ENCODE measurements at regions not wholly inside any gene's neighbourhood (a gene's known extent, or its start where the extent isn't known, plus 50 kb on each side); places are given as distances from the start of the nearest gene placed in this dataset.

DNA sequence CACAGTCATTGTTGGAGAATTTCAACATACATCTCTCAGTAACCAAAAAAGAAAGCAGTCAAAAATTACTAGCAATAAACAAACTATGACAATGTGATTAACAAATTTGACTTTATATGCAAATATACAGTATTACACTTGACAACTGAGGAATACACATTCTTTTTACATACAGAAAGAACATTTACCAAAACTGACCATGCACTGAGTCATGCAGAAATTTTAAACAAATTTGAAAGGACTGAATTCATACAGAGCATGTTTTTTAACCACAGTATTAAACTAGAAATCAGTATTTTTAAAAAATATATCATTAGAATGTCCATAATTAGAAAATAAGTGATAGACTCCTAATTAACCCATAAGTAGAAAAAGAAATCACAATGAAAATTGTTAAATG is 420.1 kb downstream of the TBC1D4 start:
- no peak for DNase-seq (ENCODE audit: extremely low read depth, low read depth, low spot score)

DNA sequence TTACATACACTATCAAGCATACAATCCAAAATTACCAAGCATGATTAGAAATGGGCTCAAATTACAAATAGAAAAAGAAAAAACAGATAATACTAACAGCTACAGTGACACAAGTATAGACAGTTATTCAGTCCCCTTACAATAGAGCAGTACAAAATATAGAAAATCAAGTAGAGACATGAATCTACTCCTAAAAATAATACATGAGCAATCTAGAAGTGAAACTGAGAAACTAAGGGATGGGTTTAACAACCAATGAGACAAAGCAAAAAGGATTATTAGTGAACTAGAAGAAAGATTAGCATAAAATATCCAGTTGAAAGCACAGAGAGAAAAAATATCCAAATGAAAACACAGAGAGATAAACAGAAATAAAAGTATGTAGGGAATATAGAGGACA is 426.7 kb downstream of the TBC1D4 start:
- DNase-seq (ENCODE audit: extremely low read depth, low read depth, low spot score): no peak

DNA sequence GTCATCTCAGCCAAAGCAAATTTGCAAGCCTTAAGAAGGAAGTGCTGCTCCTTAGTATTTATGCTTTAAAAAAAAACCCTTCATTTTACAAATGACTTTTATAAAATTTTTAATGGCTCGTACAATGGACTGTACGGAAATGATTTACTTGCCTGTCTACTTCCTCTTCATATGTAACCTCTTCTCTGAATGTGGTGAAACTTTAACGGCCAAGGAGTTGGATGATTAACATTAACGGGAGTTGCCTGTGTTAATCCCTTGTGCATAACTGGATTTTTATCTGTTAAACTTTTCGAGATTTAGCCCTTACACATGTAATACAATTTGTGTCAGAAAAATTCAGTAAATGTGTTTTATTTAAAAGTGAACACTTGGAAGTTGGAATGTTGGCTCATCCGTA is 429.4 kb downstream of the TBC1D4 start:
- DNase-seq (ENCODE audit: extremely low read depth, low read depth, low spot score): no peak

DNA sequence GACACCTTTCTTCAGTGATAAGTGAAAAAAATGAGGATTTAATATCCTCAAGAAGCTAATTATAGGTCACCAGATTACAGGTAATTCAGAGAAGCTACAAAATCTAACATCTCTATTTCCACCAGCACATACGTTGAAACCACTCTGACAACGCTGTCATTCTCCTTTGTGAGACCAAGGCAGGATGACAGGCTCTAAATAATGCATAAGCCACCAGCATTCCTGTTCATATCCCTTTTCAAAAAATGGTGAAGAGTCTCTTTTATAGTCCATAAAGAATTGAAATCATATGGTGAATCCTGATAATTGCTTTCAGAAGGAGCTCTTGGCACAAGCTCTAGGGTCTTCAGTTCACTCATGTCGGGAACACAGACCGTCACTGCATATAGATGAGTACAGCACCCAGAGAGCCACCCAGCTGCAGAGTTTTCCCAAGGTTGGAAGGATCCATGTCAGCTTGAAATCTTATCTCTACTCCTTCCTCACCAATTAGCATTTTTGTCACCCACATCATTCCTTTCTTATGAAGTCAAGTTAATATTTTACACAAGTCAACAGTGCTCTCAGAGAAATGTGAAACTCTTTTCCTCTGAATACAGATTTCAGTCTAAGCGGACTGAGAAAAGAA is 431.4 kb downstream of the TBC1D4 start:
- DNase-seq (ENCODE audit: extremely low read depth, low read depth, low spot score): no peak

DNA sequence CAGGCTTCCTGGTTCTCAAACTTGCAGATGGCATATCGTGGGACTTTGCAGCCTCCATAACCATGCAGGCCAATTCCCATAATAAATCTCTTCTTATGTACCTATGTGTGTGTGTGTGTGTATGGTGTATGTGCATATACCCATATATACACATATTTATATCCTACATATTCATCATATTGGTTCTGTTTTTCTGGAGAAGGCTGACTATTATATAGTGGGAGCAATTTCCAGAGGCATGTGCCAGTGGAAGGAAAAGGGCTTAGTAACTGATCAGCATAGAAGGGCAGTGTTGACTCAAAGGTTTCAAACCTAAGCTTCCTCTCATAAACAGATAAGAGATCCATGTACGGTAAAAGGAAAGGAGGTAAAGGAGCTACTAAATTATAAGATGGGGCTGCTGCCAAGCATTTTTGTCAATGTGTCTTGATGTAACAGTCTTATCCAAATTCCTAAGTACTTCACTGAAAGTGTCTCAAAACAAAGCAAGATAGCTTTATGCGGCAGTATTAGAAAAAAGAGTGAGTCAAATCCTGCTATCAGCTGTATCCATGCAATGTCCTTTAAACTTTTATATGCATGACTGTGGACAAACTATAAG is 432.1 kb downstream of the TBC1D4 start:
- no peak for DNase-seq (ENCODE audit: extremely low read depth, low read depth, low spot score)

DNA sequence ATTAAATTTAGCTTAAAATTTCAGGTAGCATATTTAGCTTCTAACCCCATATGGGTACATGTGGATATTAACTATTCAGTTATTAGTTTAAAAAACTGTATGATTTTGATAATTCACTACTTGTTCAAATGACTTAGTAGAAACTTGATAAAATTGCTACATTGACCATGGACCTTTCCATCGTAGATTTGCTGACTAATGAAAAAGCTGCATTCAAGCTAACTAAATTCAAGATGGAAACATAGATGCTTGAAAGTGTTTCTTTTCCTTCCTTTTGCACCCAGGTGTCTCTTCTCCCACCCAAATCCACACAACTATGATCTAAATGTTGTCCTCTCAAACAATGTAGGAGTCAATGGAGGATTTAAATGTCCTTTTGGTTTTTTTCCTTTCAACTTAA is 439.2 kb downstream of the TBC1D4 start:
- no peak for DNase-seq (ENCODE audit: extremely low read depth, low read depth, low spot score)

DNA sequence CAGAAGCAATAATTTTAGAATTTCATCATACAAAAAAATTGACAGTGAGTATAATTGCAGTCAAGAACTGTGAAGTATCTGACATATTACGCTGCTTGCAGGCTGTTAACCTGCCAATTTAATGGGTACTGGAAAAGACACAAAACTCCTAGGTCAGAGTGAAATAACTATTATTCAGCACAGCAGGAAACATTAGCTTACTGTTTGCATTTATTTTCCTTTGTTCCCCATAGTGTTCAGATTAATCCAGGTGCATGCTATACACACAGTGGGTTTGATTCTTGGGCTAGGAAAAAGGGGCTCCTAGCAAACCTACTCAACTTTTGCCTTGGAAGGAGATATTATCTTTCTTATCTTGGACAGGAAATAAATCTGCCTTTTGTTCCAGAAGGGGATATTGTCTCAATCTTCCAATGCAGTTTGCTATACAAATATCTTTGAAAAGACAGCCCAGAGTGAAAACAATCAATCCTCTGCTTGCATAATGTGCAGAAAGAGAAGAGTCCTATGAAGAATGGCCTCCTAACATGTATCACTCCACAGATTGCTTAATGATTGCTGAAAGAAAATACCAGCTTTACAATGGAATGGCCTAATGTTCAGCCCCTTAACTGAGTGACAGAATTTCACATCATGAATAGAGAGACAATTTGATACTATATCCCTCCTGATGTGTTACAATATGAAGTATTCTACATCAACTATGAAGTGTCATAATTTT is 443.4 kb downstream of the TBC1D4 start:
- no peak for DNase-seq (ENCODE audit: extremely low read depth, low read depth, low spot score)

DNA sequence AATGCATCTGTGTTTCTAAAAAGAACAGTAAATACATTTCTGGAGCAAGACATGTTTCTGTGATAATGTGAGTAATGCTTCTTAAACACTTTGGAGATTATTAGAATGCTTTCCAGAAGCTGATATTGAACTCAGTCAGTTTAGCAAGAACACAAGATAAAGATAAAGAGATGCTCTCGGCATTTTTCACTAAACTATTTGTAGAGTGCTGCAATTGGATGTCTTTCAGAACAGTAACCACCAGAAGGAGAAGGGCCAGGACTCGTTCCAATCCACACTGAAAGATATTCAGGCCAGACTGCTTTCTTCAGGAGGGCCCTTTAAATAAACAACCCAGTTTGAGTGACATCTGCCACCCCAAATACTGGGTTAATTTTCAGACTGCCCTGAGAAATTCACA is 456.0 kb downstream of the TBC1D4 start:
- no peak for DNase-seq (ENCODE audit: extremely low read depth, low read depth, low spot score)

DNA sequence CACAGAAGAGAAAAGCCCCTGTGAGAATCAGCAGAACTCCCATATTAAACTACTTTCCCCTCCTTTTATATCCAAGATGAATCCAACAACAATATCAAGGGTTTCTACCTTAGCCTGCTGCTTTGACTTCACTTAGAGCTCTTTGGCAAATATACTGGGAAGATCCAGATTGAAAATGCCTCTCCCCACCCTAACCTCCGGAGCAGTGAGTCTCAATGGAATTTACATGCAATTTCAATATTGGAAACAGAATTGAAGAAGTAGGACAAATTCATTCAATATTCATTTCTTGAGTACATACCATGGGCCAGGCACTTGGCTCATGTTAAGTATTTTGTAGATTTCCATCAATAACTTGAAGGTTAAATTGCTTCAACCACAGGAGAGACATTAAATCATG is 457.4 kb downstream of the TBC1D4 start:
- no peak for DNase-seq (ENCODE audit: extremely low read depth, low read depth, low spot score)

DNA sequence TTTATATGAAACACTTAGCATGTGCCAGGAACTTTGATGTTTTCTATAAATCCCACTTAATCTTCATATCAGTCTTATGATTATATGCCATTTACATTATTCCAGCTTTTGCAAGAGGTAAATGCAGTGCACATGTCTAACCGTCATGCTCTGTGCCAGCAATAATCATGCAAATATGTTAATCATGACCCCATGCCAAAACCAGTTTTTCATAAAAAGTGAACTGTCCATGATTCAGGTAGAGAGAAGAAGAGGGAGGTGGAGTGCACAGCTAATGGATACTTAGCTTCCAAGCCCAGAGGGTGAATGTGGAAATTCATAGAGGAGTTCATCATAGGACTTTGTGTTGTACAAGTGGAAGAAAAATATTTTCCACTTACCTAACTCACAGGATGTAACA is 458.4 kb downstream of the TBC1D4 start:
- DNase-seq (ENCODE audit: extremely low read depth, low read depth, low spot score): no peak

DNA sequence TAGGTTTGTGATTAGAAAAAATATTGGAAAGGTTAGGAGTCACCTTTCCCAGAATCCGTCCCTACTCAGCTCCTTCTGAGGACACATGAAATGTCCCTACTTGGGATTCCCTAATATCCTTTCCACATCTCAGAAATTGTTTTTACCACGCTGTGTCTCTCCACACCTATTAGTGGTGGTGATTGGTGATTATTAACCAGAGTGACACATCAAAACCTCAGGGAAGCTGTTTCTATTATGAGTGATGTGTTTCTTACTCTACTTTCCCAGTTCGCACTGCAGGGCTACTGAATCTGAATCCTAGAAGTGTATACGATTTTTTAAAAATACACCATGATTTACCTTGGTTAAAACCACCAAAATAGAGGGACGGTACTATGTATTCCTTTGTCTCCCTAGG is 460.8 kb downstream of the TBC1D4 start:
- no peak for DNase-seq (ENCODE audit: extremely low read depth, low read depth, low spot score)

DNA sequence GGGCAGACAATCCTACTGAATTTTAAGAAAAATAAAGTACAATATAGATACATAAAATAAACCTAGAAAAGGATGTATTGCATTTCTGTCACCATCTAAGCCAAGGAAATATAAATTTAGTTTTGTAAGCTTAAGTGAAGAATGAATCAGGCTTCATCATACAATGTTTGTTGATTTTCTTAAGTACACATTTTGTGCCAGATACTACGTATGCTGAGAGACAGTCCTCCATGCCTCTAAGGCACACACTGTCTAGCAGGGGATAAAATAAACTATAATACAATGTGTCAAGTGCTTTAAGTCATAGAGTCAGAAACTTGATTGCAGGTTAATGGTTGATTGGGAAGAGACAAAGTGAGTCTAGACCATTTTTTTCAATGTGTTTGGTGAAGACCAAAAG is 465.7 kb downstream of the TBC1D4 start:
- no peak for DNase-seq (ENCODE audit: extremely low read depth, low read depth, low spot score)

DNA sequence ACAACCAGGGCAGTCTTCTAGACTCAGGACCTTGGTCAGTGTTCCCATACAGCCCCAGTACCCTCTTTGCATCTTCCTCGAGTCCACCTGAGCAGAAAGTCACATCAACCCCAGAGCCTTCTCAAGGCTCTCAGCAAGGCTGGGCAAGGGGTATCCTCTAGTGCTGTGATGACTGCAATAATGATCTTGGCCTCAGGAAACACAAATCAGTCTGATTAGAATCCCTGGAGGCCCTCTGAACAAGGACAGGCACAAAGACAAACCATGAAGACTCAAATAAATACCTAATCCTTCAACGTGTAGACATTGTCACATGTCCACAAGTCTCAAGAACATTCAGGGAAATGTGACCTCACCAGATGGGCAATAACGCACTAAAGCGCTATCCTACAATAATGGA is 468.2 kb downstream of the TBC1D4 start:
- DNase-seq (ENCODE audit: extremely low read depth, low read depth, low spot score): no peak

DNA sequence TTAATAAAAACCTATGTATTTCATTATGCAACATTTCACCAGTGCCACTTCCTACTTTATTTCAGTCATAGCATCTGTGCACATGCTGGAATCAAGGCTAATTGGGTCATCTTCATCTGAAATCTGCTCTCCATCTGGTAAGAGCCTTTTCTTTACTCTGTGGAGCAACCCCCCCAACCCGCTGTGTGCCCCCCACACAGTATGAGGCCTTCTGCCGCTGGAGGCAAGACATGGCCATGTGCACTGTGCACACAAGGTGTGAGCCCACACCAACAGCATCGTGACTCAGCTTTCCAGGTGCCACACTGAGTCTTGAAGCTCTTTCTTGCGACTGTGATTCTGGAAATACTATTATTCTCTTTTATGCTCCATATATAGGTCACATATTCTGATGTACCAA is 471.0 kb downstream of the TBC1D4 start:
- DNase-seq (ENCODE audit: extremely low read depth, low read depth, low spot score): no peak

DNA sequence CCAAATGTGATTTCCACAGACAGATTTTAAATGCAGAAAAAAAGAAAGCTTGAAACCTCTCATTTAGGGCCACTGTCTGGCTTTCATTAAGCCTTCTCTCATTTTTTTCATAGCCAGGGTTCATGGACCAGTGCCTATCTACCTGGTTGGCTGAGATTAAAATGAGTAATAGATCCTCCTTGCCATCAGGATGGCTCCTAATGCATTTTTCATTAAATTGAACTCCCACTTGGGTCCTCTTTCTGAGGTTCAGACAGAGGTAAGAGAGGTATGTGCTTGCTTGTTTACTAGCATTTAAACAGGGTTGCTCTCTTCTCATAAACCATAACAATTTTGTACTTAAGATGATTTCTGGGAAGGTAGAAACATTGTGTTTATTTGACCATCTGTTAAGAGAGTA is 473.0 kb downstream of the TBC1D4 start:
- no peak for DNase-seq (ENCODE audit: extremely low read depth, low read depth, low spot score)

DNA sequence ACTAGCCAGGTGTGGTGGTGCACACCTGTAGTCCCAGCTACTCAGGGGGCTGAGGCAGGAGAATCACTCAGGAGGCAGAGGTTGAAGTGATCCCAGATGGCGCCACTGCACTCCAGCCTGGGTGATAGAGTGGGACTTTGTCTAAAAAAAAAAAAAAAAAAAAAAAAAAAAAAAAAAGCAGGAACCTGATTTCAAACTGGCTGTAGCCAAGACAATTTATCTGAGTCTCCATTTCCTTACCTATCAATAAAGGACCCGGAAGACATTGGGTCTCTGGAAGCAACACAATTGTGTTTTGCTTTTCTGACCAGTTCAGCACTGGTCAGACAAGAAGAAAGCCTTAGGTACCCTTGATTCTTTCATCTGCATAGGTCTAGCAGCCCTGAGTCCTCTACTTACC is 491.0 kb downstream of the TBC1D4 start:
- no peak for DNase-seq (ENCODE audit: extremely low read depth, low read depth, low spot score)

DNA sequence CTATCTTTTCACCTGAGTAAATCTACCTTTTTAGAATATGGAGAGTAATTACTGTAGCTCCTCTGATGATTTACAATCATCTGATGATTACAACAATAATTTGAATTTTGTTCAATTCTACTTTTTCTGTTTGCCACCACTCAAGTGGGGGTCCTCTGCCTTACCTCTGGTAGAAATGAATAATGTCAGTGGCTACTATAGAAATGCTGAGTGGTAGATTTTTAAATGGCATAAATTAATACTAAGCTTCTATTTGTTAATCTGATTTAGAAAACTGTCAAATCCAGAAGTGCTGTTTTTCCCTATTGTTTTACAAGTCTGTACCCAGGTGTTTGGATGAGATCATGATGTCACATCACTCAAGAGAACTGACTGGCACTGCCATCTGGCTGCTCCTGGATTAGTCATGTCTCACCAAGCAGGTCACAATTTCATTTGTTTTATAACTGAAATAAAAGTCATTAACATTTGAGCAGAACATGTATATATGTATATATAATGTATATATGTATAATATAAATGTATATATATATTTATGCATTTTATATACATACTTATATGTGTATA is 494.8 kb downstream of the TBC1D4 start:
- DNase-seq (ENCODE audit: extremely low read depth, low read depth, low spot score): no peak

DNA sequence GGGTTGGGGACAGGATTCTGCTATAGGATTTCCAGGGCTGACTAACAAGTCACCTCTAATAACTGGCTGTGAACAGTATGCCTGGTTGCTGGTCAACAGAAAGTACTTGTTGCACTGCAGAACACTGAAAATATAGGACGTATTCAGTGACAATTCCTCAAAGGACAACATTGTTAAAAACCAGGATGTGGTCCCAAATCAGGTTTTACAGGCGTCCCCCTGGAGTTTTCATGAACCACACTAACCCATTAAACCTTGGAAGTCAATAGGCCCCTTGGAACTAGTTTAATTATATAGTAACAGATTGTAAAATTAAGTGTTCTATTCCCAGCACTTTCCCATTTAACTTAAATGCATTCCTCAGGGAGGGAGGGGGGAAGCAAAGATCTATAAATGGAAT is 495.4 kb downstream of the TBC1D4 start:
- DNase-seq (ENCODE audit: extremely low read depth, low read depth, low spot score): no peak

DNA sequence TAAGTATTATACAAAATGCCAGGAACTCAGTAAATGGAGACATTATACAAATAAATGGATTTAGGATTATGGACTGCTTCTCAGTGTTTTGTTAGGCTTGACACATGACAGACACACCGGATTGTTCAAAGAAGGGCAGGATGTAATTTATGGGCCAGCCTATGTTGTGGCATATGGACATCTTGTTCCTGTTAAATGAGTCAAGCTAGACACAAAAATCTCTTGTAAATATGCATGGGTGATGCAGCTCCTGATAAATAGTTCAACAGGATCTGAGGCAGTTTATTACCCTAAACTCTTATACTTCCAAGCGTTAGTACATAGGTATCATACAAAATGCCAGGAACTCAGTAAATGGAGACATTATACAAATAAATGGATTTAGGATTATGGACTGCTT is 502.3 kb downstream of the TBC1D4 start:
- DNase-seq (ENCODE audit: extremely low read depth, low read depth, low spot score): no peak

DNA sequence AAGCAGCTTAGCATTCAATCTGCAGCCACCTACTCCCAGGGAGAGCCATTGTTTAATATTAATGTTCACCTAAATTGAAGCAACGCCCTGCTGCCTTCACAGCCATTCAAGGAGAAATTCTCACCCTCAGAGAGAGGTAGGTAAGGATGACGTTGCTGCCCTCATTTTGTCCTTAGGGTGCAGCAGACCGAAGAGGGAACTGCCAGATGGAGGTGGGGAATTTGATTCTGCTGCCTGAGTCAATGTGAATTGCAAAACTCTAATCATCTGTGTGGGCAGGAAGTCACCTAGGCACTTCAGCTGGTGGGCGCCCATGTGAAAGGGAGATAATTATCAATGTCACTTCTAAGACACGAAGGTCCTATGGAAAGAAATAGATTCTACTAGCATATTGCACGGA is 503.4 kb downstream of the TBC1D4 start:
- DNase-seq (ENCODE audit: extremely low read depth, low read depth, low spot score): no peak

DNA sequence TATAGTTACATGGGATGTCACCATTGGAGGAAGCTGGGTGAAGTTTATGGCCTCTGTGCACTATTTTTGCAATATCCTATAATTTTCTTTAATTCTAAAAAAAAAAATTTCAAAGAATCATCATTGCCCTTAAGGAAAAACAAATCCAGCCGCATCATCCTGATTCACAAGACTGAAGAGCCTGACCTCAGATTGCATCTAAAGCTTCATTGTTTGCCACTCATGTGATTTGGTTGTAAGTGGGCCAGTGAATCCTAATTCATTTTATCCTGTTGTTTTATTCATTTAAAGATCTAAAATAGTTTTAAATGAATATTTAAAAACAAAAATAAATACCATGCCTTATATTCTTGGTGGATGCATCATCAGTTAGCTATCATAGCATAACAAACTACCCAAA is 504.5 kb downstream of the TBC1D4 start:
- no peak for DNase-seq (ENCODE audit: extremely low read depth, low read depth, low spot score)

DNA sequence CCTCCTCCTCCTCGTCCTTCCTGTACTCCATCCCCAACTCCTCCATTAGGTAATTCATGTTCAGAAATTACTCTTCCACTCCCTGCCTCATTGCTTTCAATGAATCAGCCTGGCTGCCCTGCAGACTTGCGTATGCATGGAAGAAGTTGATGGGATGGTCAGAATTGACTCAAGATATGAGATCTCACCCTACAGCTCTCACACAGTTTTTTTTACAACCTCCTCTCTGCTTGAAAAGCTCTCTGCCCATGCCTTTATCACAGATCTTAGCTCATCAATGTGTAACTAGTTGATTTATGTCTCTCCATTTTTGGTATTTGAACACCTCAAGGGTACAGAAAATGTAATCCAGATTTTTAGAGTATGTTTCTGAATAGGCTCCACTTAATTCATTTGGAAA is 506.9 kb downstream of the TBC1D4 start:
- no peak for DNase-seq (ENCODE audit: extremely low read depth, low read depth, low spot score)

Data from glomerular endothelial cell (primary cell).